Medulla oblongata (tissue), 1 donor: ENCODE measurements at regions not wholly inside any gene's neighbourhood (a gene's known extent, or its start where the extent isn't known, plus 50 kb on each side); places are given as distances from the start of the nearest gene placed in this dataset.
"Not testable (repeated sequence)": the region's sequence is repeated elsewhere in the genome, so short reads cannot be mapped to it uniquely, and the experiment has no call there.

Experiments used
- DNase-seq: peaks from one replicate; pipeline ENCODE4 v3.0.0-alpha.2; 2015; ENCODE audit errors: extremely low spot score

- DNase-seq, result not testable (repeated sequence)
Observed at GRCh38 chr4:106524772-106525171, 156.2 kb upstream of the GIMD1 start.

- no peak for DNase-seq
Observed at GRCh38 chr4:106522839-106523238, 154.3 kb upstream of the GIMD1 start.

GRCh38 chr4:106512706-106513105 is 144.1 kb upstream of the GIMD1 start:
- DNase-seq, result no peak

GRCh38 chr4:106507440-106507839 is 138.9 kb upstream of the GIMD1 start:
- DNase-seq, result no peak

GRCh38 chr4:106503116-106504050 is 134.8 kb upstream of the GIMD1 start:
- DNase-seq, result no peak

- peak; percentile 50 for DNase-seq
Observed at GRCh38 chr4:106502106-106502699, 133.6 kb upstream of the GIMD1 start.

GRCh38 chr4:106497271-106497670 is 128.7 kb upstream of the GIMD1 start:
- DNase-seq, result no peak

GRCh38 chr4:106496061-106496460 is 127.5 kb upstream of the GIMD1 start:
- no peak for DNase-seq

- no peak for DNase-seq
Observed at GRCh38 chr4:106495476-106495875, 126.9 kb upstream of the GIMD1 start.

GRCh38 chr4:106494066-106494465 is 125.5 kb upstream of the GIMD1 start:
- DNase-seq, result no peak

GRCh38 chr4:106493086-106493485 is 124.5 kb upstream of the GIMD1 start:
- no peak for DNase-seq

- no peak for DNase-seq
Observed at GRCh38 chr4:106486533-106486932, 118.0 kb upstream of the GIMD1 start.

GRCh38 chr4:106481801-106482200 is 113.2 kb upstream of the GIMD1 start:
- no peak for DNase-seq

- DNase-seq, result no peak
Observed at GRCh38 chr4:106478152-106478551, 109.6 kb upstream of the GIMD1 start.

- DNase-seq, result no peak
Observed at GRCh38 chr4:106476741-106477140, 108.2 kb upstream of the GIMD1 start.

- DNase-seq, result no peak
Observed at GRCh38 chr4:106473515-106473914, 104.9 kb upstream of the GIMD1 start.

- no peak for DNase-seq
Observed at GRCh38 chr4:106471151-106471550, 102.6 kb upstream of the GIMD1 start.

- DNase-seq, result no peak
Observed at GRCh38 chr4:106463622-106464021, 95.0 kb upstream of the GIMD1 start.

- DNase-seq, result no peak
Observed at GRCh38 chr4:106454581-106454980, 86.0 kb upstream of the GIMD1 start.

GRCh38 chr4:106454021-106454420 is 85.4 kb upstream of the GIMD1 start:
- no peak for DNase-seq

- DNase-seq, result no peak
Observed at GRCh38 chr4:106451091-106451490, 82.5 kb upstream of the GIMD1 start.

GRCh38 chr4:106450249-106450648 is 81.7 kb upstream of the GIMD1 start:
- no peak for DNase-seq

- no peak for DNase-seq
Observed at GRCh38 chr4:106444557-106444956, 76.0 kb upstream of the GIMD1 start.
